ENCODE measurements at regions not wholly inside any gene's neighbourhood (a gene's known extent, or its start where the extent isn't known, plus 50 kb on each side); places are given as distances from the start of the nearest gene placed in this dataset.

DNA sequence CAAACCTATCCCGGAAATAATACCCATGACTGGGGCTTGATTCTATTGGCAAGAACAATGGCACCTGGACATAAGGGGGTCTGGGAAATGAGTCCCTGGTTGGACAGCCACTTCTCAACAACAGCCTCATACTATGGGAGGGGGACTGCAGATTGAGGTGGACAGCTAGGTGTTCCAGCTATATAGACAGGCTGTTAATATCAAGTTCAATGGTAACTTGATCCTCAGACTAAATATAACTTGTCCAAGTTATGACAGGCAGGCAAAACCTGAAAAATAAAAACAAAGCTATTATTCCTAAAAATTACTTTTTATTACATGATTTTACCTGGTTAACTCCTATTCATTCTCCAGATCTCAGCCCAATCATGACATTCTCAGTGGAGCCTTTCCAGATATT, 267.3 kb downstream of the TTC8 start (continued):
- TF ChIP-seq, protein P1, sequence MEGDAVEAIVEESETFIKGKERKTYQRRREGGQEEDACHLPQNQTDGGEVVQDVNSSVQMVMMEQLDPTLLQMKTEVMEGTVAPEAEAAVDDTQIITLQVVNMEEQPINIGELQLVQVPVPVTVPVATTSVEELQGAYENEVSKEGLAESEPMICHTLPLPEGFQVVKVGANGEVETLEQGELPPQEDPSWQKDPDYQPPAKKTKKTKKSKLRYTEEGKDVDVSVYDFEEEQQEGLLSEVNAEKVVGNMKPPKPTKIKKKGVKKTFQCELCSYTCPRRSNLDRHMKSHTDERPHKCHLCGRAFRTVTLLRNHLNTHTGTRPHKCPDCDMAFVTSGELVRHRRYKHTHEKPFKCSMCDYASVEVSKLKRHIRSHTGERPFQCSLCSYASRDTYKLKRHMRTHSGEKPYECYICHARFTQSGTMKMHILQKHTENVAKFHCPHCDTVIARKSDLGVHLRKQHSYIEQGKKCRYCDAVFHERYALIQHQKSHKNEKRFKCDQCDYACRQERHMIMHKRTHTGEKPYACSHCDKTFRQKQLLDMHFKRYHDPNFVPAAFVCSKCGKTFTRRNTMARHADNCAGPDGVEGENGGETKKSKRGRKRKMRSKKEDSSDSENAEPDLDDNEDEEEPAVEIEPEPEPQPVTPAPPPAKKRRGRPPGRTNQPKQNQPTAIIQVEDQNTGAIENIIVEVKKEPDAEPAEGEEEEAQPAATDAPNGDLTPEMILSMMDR (IDR thresholded peaks at IDR 0.05; ENCODE audit: control extremely low read depth in 1 of 3, insufficient read depth in 1 of 3, low read depth in 1 of 3, low read length in 3 of 3): no peak
- TF ChIP-seq POLR2A (IDR thresholded peaks at IDR 0.05; ENCODE audit: control extremely low read depth in 1 of 2, low read depth in 2 of 2, low read length in 2 of 2): no peak
- TF ChIP-seq CBX8 (IDR thresholded peaks at IDR 0.05; ENCODE audit: borderline replicate concordance, low read depth, low read length): no peak
- TF ChIP-seq FOSL1 (IDR thresholded peaks at IDR 0.05; ENCODE audit: insufficient read depth, low read depth, low read length): no peak

All from H1 (cell line).